HG03095 (cell line): ENCODE measurements at regions not wholly inside any gene's neighbourhood (a gene's known extent, or its start where the extent isn't known, plus 50 kb on each side); places are given as distances from the start of the nearest gene placed in this dataset.
"Not testable (repeated sequence)": the region's sequence is repeated elsewhere in the genome, so short reads cannot be mapped to it uniquely, and the experiment has no call there.

Source experiments
- ATAC-seq: cut with Tn5 transposase; IDR thresholded peaks from one replicate; pipeline ENCODE4 v1.9.1; 2021; ENCODE audit warnings: moderate library complexity; ENCODE audit not compliant: unreplicated experiment

DNA sequence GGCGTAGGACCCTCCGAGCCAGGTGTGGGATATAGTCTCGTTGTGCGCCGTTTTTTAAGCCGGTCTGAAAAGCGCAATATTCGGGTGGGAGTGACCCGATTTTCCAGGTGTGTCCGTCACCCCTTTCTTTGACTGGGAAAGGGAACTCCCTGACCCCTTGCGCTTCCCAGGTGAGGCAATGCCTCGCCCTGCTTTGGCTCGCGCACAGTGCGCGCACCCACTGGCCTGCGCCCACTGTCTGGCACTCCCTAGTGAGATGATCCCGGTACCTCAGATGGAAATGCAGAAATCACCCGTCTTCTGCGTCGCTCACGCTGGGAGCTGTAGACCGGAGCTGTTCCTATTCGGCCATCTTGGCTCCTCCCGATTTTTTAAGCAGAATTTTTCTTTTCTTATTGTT is 323.9 kb downstream of the NUF2 start:
- ATAC-seq: not testable (repeated sequence)

GRCh38 chr1:163650624-163651023 is 328.9 kb downstream of the NUF2 start:
- ATAC-seq: no peak

DNA sequence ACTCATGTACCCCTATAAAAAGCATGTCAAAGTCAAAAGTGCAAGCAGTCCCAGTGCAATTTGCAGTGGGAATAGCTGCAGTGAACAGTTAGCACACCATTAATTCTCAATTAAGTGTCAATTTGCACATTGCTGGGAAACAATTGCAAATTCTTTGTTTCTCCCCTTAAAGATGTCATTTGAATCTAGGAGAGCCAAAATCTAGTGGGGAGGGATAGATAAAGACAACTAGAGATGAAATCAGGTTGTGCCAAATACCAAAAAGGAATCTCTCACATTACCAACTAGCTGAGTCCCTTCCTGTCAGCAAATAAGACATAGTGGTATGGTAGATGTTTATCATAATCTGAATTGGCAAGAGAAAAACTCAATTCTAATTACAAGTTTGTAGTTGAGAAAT is 330.7 kb downstream of the NUF2 start:
- no peak for ATAC-seq

DNA sequence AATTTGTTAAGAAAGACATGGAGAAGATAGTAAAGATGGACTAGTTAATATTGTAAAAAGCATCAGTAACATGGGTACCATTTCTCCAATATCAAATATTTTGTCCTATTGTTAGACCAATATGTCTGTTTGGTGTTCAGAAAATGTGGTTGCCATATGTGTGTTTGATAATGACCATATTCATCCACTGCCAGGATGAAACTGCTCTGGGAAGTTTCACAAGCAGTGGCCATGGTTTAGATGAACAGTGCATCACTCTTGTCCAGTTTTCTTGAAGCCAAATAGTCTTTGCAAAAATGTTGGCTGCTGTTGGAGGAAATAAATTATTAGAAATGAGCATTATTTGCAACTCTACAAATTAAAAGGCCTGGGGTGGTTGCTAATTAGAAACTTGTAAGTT is 333.8 kb downstream of the NUF2 start:
- ATAC-seq: no peak

- ATAC-seq: no peak
These were observed 334.5 kb downstream of the NUF2 start for GRCh38 chr1:163656095-163656759.

GRCh38 chr1:163657719-163658118 is 336.0 kb downstream of the NUF2 start:
- no peak for ATAC-seq

DNA sequence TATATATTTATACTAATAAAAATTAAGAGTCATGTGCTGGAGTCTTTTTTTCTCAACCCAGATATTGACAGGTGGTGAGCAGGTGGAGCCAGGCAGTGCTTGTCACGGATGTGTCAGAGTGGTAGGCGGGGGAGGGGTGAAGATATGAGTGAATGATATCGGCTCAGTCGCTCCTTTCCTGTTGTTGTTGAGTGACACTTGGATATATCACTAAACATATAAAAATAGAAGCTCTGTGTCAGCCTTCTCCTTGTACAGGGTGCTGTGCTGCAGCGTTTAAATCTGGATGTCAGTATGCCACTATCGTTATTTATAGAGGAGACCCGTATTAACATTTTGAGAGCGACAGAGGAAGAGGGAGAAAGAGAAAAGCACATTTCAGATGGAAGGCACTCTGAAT is 339.6 kb downstream of the NUF2 start:
- ATAC-seq: no peak

GRCh38 chr1:163664671-163665335 is 343.0 kb downstream of the NUF2 start:
- no peak for ATAC-seq

DNA sequence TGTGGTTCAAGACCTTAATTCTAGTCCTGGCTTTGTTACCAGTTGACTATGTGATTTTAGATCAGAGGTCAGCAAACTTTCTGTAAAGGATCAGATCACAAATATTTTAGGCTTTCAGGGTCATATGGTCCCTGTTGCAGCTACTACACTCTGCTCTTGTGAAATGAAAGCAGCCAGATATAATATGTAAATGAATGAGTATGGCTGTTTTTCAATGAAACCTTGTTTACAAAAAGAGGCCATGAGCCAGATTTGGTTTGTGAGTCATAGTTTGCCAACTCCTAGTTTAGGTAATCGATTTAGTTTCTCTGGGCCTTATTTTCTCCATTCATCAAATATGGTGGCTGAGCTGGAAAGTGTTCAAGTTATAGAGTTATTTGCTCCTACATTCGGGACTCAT is 346.7 kb downstream of the NUF2 start:
- no peak for ATAC-seq

- no peak for ATAC-seq
These were observed 349.4 kb downstream of the NUF2 start for GRCh38 chr1:163670989-163671757.

DNA sequence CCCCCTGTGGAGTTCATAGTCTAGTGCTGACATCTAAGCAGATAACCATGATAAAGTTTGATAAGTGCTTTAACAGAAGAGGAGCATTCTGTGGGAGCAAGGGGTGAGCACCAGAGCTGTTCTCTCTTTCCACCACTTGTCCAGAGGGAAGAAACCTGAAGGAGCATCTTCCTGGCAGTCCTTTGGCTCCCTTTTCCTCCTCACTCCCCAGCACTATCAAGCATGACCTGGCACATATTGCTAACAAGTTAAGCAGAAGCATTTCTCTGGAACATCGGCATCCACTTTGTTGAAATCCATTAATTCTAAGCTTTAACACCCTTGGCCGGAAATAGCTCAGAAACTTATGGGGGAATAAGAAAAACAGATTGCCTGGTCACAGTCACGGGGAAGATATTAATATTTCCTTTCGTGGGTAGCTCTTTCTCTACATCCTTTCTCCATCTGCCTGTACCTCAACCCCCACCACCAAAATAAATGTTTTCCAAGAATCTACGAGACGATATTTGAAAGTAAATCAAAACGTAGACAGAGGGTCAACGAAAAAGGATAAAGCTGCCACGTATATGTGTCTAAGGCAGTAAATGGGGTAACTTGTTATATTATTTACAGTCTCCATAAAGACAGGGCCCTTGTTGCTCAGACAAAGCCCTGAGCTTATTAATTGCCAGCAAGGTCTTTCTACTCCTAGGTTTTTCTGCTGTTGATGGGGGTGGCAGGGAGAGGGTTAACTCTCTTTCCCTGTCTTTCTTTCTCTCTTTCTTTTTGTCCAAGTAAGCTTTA is 351.4 kb downstream of the NUF2 start:
- ATAC-seq: no peak

DNA sequence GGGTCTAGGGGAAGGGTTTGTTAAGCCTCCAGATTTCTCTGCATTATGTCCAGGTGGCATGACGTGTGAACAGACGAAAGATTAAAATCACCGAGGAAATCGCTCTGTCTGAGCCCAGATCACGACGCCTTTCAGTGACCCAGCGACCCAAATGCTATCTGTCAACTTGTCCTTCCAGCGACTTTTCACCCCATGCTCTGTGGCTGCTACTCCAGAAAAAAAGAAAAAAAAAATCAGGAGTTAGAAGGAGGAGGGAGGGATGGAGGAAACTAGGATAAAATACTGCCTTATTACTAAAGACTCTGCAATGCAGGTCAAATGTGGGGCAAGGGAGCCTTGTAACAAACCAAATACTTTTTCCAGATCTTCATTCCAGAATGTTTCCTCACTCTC is 352.0 kb downstream of the NUF2 start:
- ATAC-seq: no peak

DNA sequence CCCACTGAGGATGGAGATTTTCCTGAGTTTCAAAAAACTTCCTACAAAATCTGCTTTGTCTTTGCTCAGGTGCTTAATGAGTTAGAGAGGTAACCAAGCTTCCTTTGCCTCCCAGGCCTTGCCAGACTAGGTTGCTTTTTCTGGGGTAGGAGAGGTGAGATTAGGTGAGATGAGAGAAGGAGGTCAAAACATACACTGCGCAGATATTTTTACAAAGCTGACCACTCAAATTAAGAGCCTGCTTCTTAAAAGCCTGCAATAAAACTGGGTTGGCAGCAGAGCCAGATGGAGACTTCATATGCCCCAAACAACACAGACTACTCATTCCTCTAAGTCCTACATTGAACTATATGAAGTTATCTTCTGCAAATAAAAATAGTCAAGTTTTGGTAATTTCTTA is 352.5 kb downstream of the NUF2 start:
- ATAC-seq: no peak

- no peak for ATAC-seq
These were observed 363.0 kb downstream of the NUF2 start for GRCh38 chr1:163684785-163685184.

- no peak for ATAC-seq
These were observed 370.5 kb downstream of the NUF2 start for GRCh38 chr1:163692266-163692665.

- ATAC-seq: no peak
These were observed 375.4 kb downstream of the NUF2 start for GRCh38 chr1:163697137-163697536.

DNA sequence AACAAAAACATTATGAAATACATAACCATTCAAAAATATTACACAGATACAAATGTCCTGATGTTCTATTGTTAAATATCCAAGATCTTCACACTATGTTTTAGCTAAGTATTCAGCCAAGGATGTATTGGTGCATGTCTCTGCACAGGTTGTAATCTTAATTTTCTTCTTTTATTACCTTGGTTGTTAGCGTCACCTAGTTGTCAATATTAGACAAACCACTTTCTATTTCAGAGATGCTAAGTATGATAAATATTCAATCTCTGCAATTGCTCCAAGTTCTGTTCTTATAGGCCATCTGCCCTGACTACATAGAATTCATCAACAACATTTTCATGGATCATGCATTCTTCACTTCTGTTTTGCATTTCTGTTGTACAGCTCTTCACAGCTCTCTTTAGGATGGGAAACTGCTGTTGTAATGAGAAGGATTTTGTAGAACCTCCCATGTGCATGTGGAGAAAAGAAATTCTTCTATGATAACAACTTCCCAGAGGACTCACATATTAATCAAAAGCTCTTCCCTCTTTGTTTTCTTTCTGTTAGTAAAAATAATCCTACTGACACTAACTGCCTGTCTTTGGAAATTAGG is 380.1 kb downstream of the NUF2 start:
- ATAC-seq: no peak

DNA sequence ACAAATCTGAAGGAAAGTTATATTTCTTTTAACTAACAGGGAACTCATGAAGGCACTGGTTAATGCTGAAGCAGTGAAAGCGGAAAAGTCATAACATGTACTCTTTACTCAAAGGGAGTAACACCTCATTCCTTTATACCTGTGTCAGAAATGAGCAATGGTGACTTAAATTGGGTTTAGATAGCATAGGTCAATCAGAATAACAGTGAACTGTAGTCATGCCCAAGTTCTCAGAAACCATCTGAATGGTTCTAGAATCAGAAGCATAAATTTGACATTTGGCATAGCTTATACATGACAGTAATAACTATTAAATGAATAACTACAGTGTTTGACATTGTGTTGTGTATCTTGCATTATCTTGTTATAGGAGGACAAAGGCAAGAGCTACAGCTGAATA is 382.0 kb downstream of the NUF2 start:
- ATAC-seq: no peak

DNA sequence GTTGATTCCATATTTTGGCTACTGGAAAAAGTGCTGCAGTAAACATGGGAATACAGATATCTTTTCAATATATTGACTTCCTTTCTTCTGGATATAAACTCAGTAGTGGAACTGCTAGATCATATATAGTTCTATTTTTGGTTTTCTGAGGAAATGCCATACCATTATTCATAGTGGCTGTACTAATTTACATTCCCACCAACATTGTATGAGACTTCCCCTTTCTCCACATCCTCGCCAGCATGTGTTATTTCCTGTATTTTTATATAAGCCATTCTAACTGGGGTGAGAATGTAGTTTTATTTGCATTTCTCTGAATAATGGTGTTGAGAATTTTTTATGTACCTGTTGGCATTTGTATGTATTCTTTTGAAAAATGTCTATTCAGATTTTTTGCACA is 385.2 kb downstream of the NUF2 start:
- ATAC-seq: no peak

DNA sequence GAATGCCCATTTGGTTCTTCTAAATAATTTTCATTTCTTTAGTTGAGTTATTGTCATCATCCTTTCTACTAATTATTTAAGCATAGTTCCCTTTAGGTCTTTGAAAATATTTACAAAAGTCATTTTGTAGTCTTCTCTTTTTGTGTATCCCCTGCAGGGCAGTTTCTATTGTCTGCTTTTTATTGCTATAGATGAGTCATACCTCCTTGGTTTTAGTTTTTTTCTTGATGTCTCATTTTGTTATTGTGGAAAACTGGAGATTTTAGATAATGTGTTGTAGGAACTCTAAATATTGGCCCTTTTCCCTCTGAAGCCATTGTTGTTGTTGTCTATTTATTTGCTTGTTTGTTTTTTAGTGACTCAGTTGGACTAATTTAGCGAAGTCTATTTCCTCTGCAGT is 387.9 kb downstream of the NUF2 start:
- no peak for ATAC-seq

- ATAC-seq: no peak
These were observed 390.6 kb downstream of the NUF2 start for GRCh38 chr1:163712321-163712720.
